Cardiac muscle cell (in vitro differentiated cells and primary cell): ENCODE measurements at regions not wholly inside any gene's neighbourhood (a gene's known extent, or its start where the extent isn't known, plus 50 kb on each side); places are given as distances from the start of the nearest gene placed in this dataset.

Experiments used
- DNase-seq, 2 donors: peaks; one replicate each; pipeline versions ENCODE4 v3.0.0 to v3.0.0-alpha.2; 2010 to 2017; ENCODE audit warnings: low read depth in 1 of 2, low spot score in 1 of 2
- H3K27ac ChIP-seq: fragments of 200-600 bp; sonication (generic); 2 replicates; pipeline ENCODE4 v1.5.1; 2016
- H3K27me3 ChIP-seq: fragments of 200-600 bp; sonication (generic); 2 replicates; pipeline ENCODE4 v1.6.0; 2016; ENCODE audit warnings: control low read depth
- H3K36me3 ChIP-seq: fragments of 200-600 bp; sonication (generic); 2 replicates; pipeline ENCODE4 v1.5.1; 2016; ENCODE audit warnings: control low read depth
- H3K4me1 ChIP-seq: fragments of 200-600 bp; sonication (generic); 2 replicates; pipeline ENCODE4 v1.8.1; 2017; ENCODE audit warnings: low read depth, mild to moderate bottlenecking, mixed run types
- H3K4me3 ChIP-seq: fragments of 200-600 bp; sonication (generic); 2 replicates; pipeline ENCODE4 v1.5.1; 2016; ENCODE audit warnings: mild to moderate bottlenecking
- H3K9me3 ChIP-seq: fragments of 200-600 bp; sonication (generic); 2 replicates; pipeline ENCODE4 v1.5.1; 2017; ENCODE audit warnings: low read depth, mild to moderate bottlenecking, control low read depth
- CTCF ChIP-seq: IDR thresholded peaks from 2 replicates; pipeline ENCODE4 v1.5.1; 2012; ENCODE audit warnings: low read depth, mild to moderate bottlenecking, low read length

GRCh38 chr4:26201120-26201519 lies 119.7 kb upstream of the RBPJ start:
- H3K27me3 ChIP-seq: no peaks in the 10 kb centered on the region
- no peaks in the 10 kb centered on the region for H3K4me1 ChIP-seq
- H3K4me3 ChIP-seq: no peak overlapping the region
- no peak for DNase-seq
- H3K27ac ChIP-seq: no peak overlapping the region
- no peaks in the 10 kb centered on the region for H3K36me3 ChIP-seq
- no peaks in the 10 kb centered on the region for H3K9me3 ChIP-seq
- no peak for TF ChIP-seq CTCF

DNA sequence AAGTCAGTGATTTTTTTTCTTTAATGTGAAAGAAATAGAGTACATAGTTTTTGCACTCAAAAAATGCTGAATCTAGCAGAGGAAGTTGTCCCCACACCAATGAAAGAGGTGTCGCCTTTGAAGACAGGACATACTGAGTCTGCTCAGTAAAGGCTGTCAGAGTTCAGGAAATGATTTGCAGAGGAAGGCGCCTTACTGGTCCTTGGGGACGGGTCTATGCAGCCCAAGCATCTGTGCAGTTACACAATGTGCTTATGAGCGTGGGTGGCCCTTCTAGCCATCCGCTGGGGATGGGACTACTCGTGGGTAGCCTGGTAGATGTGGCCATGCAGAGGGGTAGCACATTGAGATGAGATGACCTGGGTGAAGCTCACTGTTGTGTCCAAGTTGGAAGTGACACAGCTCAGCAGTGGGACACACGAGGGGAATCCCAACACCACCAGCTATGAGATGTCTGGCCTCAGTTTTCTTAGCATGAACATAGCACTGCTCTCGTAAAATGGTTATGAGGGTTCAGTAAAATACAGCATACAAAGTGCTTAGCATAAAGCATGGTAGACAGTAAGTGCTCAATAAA lies 116.5 kb upstream of the RBPJ start:
- H3K4me3 ChIP-seq: no peak overlapping the region
- no peak for DNase-seq
- no peaks in the 10 kb centered on the region for H3K27me3 ChIP-seq
- H3K27ac ChIP-seq: no peak overlapping the region
- no peaks in the 10 kb centered on the region for H3K9me3 ChIP-seq
- TF ChIP-seq CTCF: no peak
- H3K4me1 ChIP-seq: no peaks in the 10 kb centered on the region
- H3K36me3 ChIP-seq: no peaks in the 10 kb centered on the region

GRCh38 chr4:26204911-26205370 lies 115.9 kb upstream of the RBPJ start:
- TF ChIP-seq CTCF: no peak
- Histone ChIP-seq H3K36me3 (no peaks in the 10 kb centered on the region), H3K27me3 (peaks cover 3% of the 10 kb centered on the region), H3K4me1 (no peaks in the 10 kb centered on the region), H3K4me3 (no peak overlapping the region), H3K9me3 (no peaks in the 10 kb centered on the region), H3K27ac (no peak overlapping the region)
- DNase-seq: no peak

DNA sequence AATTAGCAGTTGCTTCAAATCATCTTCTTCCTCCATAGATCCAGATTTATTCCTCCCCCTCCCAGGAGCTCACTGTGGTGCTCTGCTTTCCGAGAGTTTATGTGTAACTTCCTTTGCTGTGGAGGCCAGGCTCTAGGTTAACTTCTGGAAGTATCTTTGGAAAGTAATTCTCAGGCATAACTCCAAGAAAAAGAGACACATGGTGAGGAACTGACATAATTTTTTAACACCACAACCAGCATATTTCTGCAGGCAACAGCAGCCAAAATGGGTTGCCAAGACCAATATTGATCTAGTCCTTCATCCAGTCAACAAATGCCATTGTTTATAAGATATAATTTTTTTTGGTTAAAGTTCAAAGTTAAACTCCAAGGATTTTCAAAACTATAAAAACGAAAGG lies 114.5 kb upstream of the RBPJ start:
- no peak for TF ChIP-seq CTCF
- H3K27ac ChIP-seq: no peak overlapping the region
- no peak overlapping the region for H3K4me3 ChIP-seq

DNA sequence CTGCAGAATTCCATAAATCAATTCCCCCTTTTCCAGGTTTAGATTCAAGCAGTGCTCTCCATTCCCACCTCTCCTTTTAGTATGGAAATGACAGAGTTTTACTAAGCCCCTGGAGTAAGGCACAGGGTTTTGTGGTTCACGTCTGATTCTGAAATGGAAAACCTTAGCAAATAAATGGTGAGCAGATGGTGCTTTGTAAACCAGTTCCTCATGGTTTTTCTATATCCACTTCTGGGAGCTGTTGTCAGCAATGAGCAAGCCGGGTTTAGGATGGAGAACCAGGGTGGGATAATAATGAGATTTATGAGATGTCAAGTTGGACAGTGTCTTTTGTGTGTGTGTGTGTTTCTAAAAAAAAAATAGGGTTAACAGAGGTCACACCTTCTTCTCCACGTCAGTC lies 113.8 kb upstream of the RBPJ start:
- Histone ChIP-seq H3K4me3 (no peak overlapping the region), H3K27ac (no peak overlapping the region), H3K9me3 (no peaks in the 10 kb centered on the region), H3K4me1 (no peaks in the 10 kb centered on the region), H3K27me3 (peaks cover 8% of the 10 kb centered on the region), H3K36me3 (no peaks in the 10 kb centered on the region)
- no peak for DNase-seq
- TF ChIP-seq CTCF: no peak

More for the DNA sequence above, 114.5 kb upstream of the RBPJ start:
- DNase-seq: peak in 1 of 2 donors; percentile 86
- no peaks in the 10 kb centered on the region for H3K9me3 ChIP-seq
- H3K27me3 ChIP-seq: peaks cover 8% of the 10 kb centered on the region
- no peaks in the 10 kb centered on the region for H3K36me3 ChIP-seq
- H3K4me1 ChIP-seq: no peaks in the 10 kb centered on the region
